HG02938 (cell line): ENCODE measurements at regions not wholly inside any gene's neighbourhood (a gene's known extent, or its start where the extent isn't known, plus 50 kb on each side); places are given as distances from the start of the nearest gene placed in this dataset.
"Not testable (repeated sequence)": the region's sequence is repeated elsewhere in the genome, so short reads cannot be mapped to it uniquely, and the experiment has no call there.

ENCODE experiments used
- ATAC-seq: cut with Tn5 transposase; IDR thresholded peaks from one replicate; pipeline ENCODE4 v1.9.1; 2021; ENCODE audit warnings: mild to moderate bottlenecking, moderate library complexity; ENCODE audit not compliant: unreplicated experiment

- no peak for ATAC-seq
Observed at GRCh38 chr11:103798026-103798425, 238.4 kb upstream of the DDI1 start.

- ATAC-seq = no peak
Observed at GRCh38 chr11:103798446-103798845, 238.0 kb upstream of the DDI1 start.

- ATAC-seq = no peak
Observed at GRCh38 chr11:103800406-103801114, 235.9 kb upstream of the DDI1 start.

GRCh38 chr11:103803062-103803461, 233.4 kb upstream of the DDI1 start:
- no peak for ATAC-seq

DNA sequence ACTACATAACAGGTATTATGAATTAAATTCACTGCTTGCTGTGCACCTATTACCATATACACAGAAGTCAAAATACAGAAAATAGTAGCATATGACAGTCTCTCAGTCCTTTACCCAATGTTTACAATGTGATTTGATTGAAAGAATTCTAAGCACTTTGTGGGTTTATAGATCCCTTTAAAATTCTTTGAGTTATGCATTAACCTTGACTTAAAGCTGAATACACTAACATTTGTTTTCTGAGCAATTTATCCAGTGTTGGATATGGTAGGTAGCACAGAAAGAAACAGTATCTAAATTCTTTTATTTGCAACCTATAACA, 230.8 kb upstream of the DDI1 start:
- ATAC-seq = no peak

DNA sequence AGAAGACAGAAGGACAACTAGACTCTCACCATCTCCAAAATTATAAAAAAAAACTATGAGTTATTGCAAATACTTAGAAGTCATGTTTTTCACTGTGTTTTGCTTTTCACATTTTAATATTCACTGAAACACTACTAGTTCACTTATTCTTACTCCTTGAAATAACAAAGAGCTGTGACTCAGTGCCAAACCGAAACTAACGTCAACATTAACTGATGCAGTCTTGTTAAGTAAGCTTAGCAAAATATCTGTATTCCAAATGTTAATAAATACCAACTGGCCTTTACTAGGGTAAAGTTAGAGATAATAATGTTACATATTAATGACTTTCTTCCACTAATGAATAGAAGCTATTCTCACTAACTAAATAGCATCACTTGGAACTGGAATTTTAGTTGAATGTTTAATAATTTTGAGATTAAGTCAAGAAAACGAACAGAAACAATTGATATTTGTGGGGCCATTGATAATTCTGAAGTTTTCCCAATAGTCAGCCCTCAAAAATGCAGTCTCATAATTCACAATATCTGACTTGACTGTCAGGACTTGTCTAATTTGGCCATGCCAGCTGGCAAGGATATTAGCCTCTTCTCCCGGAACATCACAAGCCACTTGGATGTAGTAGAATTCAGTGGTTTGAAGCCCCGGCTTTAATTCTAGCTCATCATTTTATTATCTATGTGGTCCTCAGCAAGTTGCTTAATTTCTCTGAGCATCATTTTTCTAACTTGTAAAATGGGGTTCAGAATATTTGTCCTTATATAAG, 230.1 kb upstream of the DDI1 start:
- peak; percentile 82 for ATAC-seq

- no peak for ATAC-seq
Observed at GRCh38 chr11:103807806-103808205, 228.6 kb upstream of the DDI1 start.

DNA sequence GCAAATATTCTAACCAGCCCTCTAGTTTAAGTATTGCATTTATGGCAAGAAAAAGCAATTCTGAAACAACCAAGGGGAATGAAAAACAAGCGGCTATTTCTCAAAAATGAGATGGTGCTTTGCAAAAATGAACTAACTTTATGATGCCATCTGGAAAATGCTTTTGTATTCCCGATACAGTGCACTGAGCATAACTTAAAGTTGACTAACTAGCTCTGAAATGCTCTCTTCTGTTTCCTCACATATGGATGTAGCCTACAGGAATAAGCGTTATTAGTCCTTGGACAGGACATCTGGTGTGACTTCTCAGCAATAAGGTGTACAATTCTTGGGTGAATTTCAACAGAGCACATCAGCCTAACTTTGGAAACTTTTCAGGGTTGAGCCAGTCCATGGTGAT, 228.2 kb upstream of the DDI1 start:
- ATAC-seq = no peak

DNA sequence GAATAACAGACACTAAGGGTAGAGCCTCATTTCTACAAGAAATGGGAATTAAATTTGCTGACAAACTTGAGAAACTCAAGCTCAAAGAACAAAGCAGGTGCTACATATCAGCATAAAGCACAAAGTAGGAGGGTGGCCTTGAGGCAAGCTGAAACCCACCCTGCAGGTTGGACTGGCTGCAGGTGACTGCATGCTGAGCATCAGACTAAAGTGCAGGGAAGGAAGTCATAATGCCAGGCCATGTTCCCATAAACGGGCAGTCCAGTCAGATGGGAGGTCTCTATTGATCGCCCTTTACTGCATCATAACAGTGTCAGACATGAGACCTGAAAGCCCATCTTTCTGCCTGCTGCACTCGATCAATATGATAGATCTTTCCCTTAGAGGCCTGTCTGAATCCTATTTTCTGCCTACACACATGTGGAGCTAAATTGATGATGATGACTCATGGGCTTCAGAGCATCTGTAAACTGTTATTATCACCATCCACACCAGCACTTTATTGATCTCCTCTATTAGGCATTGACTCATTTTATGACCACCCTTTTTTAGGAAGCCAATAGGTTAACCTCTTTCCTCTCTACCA, 224.5 kb upstream of the DDI1 start:
- no peak for ATAC-seq

GRCh38 chr11:103812680-103813079, 223.8 kb upstream of the DDI1 start:
- no peak for ATAC-seq

DNA sequence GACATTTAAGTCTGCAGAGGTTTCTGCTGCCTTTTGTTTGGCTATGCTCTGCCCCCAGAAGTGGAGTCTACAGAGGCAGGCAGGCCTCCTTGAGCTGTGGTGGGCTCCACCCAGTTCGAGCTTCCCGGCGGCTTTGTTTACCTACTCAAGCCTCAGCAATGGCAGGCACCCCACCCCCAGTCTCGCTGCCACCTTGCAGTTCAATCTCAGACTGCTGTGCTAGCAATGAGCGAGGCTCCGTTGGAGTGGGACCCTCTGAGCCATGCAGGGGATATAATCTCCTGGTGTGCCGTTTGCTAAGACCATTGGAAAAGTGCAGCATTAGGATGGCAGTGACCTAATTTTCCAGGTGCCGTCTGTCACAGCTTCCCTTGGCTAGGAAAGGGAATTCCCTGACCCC, 216.1 kb upstream of the DDI1 start:
- not testable (repeated sequence) for ATAC-seq

GRCh38 chr11:103824116-103824515, 212.3 kb upstream of the DDI1 start:
- no peak for ATAC-seq

GRCh38 chr11:103825469-103825868, 211.0 kb upstream of the DDI1 start:
- ATAC-seq = no peak

- no peak for ATAC-seq
Observed at GRCh38 chr11:103826856-103827255, 209.6 kb upstream of the DDI1 start.

DNA sequence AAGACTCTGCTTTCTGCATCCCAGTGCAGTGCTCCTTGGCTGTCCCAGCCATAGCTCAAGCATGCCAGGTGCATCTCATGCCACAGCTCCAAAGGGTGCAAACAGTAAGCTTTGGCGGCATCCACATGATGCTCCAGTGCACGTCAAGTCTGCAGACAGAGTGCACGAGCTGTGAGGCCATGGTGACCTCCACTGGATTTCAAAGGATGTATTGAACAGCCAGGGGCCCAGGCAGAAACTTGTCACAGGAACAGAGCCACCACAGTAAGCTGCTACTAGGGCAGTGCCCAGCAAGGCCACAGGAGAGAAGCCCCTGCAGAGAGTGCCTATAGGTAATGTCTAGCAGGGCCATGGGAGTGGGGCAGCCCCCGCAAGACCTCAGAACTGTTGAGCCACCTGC, 206.8 kb upstream of the DDI1 start:
- ATAC-seq = no peak

GRCh38 chr11:103830205-103830604, 206.2 kb upstream of the DDI1 start:
- no peak for ATAC-seq

DNA sequence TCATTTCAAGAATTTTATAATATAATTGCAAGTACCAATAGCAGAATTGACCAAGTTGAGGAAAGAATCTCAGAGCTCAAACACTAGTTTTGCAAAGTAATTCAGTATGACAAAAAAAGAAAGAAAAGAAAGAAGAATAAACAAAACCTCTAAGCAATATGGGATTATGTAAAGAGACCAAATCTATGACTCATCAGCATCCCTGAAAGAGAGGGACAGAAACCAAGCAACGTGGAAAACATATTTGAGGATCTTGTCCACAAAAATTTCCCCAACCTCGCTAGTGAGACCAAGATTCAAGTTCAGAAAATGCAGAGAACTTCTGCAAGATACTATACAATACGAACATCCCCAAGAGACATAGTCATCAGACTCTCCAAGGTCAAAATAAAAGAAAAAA, 203.7 kb upstream of the DDI1 start:
- ATAC-seq = no peak

- no peak for ATAC-seq
Observed at GRCh38 chr11:103842191-103842590, 194.2 kb upstream of the DDI1 start.

DNA sequence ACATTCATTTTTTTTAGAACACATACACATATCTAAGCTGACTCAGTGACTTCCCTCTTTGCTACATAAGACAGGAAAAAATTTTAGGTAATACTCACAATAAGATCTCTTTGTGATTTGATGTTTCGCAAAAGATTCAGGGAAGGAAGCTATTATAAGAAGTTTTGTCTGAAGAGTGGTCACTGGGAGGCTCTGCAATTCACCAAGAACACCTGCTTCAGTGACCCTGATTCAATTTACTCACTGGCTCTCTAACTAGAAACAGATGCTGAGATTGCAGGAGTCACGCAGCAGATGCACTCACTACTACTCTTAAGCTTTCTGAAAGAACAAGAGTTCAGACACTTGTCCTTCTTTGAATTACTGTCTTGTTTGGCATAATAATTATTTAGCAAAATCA, 193.6 kb upstream of the DDI1 start:
- no peak for ATAC-seq

GRCh38 chr11:103844327-103845215, 191.9 kb upstream of the DDI1 start:
- ATAC-seq = peak; percentile 97

DNA sequence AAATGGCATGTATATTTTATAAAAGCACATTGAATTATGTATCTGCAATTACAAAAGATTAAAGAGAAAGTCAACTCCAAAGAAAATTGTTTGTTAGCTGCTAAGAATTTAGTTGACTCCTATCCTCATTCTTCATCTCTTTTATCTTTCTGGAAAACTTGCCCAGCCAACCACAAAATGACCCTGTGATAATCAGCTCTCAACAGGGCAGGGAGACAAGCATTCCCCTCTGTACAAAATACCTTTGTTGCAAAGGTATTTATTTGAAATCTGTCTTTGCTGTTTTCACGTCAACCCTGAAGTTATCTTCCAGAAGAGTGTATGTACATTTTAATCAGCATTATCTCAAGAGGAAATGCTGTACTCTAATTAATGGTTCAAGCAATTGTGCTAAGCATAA, 191.1 kb upstream of the DDI1 start:
- no peak for ATAC-seq
